MM.1S (cell line): ENCODE measurements at regions not wholly inside any gene's neighbourhood (a gene's known extent, or its start where the extent isn't known, plus 50 kb on each side); places are given as distances from the start of the nearest gene placed in this dataset.

Experiments
- DNase-seq: peaks from one replicate; pipeline ENCODE4 v3.0.0-alpha.2; 2015
- H2AFZ ChIP-seq: fragments of 300-600 bp; sonication (generic); 2 replicates; pipeline ENCODE4 v1.6.0; 2016; ENCODE audit warnings: antibody characterized with exemption, low read length
- H3F3A ChIP-seq: fragments of 300-600 bp; sonication (generic); 2 replicates; pipeline ENCODE4 v1.6.1; 2016; ENCODE audit warnings: mild to moderate bottlenecking, antibody characterized with exemption, low read length, moderate library complexity, mixed read lengths; ENCODE audit not compliant: insufficient read depth
- H3K27ac ChIP-seq: fragments of 300-600 bp; sonication (generic); 2 replicates; pipeline ENCODE4 v1.5.1; 2016; ENCODE audit warnings: mild to moderate bottlenecking, low read length
- H3K27me3 ChIP-seq: fragments of 300-600 bp; sonication (generic); replicated peaks from 2 replicates; pipeline ENCODE4 v1.6.0; 2016; ENCODE audit warnings: low read length; ENCODE audit not compliant: insufficient read depth
- H3K36me3 ChIP-seq: fragments of 300-600 bp; sonication (generic); replicated peaks from 2 replicates; pipeline ENCODE4 v1.6.1; 2016; ENCODE audit warnings: mild to moderate bottlenecking, low read length, mixed read lengths; ENCODE audit not compliant: insufficient read depth
- H3K4me1 ChIP-seq: fragments of 300-600 bp; sonication (generic); 2 replicates; pipeline ENCODE4 v1.6.1; 2016; ENCODE audit warnings: low read length, mixed read lengths
- H3K4me2 ChIP-seq: fragments of 300-600 bp; sonication (generic); 2 replicates; pipeline ENCODE4 v1.6.0; 2016; ENCODE audit warnings: low read depth, low read length
- H3K4me3 ChIP-seq: fragments of 300-600 bp; sonication (generic); 2 replicates; pipeline ENCODE4 v1.5.1; 2016; ENCODE audit warnings: low read length, mixed read lengths
- H3K79me2 ChIP-seq: fragments of 300-600 bp; sonication (generic); 2 replicates; pipeline ENCODE4 v1.6.1; 2016; ENCODE audit warnings: mixed run types, low read length, mixed read lengths
- H3K9ac ChIP-seq: fragments of 300-600 bp; sonication (generic); 2 replicates; pipeline ENCODE4 v1.6.1; 2016; ENCODE audit warnings: low read length, mixed read lengths
- H3K9me2 ChIP-seq: fragments of 300-600 bp; sonication (generic); replicated peaks from 2 replicates; pipeline ENCODE4 v1.6.1; 2016; ENCODE audit warnings: mild to moderate bottlenecking, low read length, mixed read lengths; ENCODE audit not compliant: insufficient read depth
- H3K9me3 ChIP-seq: fragments of 300-600 bp; sonication (generic); replicated peaks from 2 replicates; pipeline ENCODE4 v1.6.1; 2016; ENCODE audit warnings: mild to moderate bottlenecking, low read length, mixed read lengths; ENCODE audit not compliant: insufficient read depth
- H4K20me1 ChIP-seq: fragments of 300-600 bp; sonication (generic); 2 replicates; pipeline ENCODE4 v1.6.1; 2016; ENCODE audit warnings: mild to moderate bottlenecking, low read length, moderate library complexity, mixed read lengths; ENCODE audit not compliant: insufficient read depth
- EZH2 ChIP-seq: fragments of 300-600 bp; sonication (generic); optimal IDR thresholded peaks from 2 replicates; pipeline ENCODE3; 2017; ENCODE audit warnings: low read depth, mild to moderate bottlenecking, antibody characterized with exemption, low read length, mixed read lengths
- EZH2phosphoT487 ChIP-seq: fragments of 300-600 bp; sonication (generic); IDR thresholded peaks from 2 replicates; pipeline ENCODE4 v1.6.1; 2018; ENCODE audit warnings: antibody characterized with exemption, low read length
- TF ChIP-seq, protein P1 (sequence below): fragments of 300-600 bp; sonication (generic); IDR thresholded peaks from 2 replicates; pipeline ENCODE4 v1.5.1; 2016; ENCODE audit warnings: antibody characterized with exemption, low read length, mixed read lengths

DNA sequence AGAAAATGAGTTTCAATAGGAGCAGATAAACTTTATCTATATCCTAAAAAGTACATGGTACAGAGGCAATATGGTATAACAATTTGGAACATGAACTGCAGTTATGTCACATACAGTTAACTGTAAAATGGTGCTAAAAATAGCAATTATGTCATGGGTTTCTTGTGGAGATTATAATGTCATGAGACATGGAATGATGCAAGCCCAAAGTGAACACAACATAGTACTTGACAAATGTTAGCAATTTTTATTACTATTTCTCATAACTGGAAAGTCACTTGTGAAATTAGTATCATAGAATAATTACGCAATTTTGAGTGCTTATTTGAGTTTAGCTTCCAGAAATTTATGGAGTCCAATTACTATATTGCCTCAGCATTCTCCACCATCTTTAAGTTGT, 1263.4 kb downstream of the DSC3 start:
- no peak for DNase-seq
- H3K27me3 ChIP-seq, result no peaks in the 10 kb centered on the region
- no peak overlapping the region for H3K27ac ChIP-seq
- no peak overlapping the region for H3K9ac ChIP-seq
- H3K4me2 ChIP-seq, result no peak overlapping the region
- TF ChIP-seq, protein P1, sequence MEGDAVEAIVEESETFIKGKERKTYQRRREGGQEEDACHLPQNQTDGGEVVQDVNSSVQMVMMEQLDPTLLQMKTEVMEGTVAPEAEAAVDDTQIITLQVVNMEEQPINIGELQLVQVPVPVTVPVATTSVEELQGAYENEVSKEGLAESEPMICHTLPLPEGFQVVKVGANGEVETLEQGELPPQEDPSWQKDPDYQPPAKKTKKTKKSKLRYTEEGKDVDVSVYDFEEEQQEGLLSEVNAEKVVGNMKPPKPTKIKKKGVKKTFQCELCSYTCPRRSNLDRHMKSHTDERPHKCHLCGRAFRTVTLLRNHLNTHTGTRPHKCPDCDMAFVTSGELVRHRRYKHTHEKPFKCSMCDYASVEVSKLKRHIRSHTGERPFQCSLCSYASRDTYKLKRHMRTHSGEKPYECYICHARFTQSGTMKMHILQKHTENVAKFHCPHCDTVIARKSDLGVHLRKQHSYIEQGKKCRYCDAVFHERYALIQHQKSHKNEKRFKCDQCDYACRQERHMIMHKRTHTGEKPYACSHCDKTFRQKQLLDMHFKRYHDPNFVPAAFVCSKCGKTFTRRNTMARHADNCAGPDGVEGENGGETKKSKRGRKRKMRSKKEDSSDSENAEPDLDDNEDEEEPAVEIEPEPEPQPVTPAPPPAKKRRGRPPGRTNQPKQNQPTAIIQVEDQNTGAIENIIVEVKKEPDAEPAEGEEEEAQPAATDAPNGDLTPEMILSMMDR, result no peak
- TF ChIP-seq EZH2phosphoT487 (no peak), EZH2 (no peak)
- H3K9me3 ChIP-seq, result no peaks in the 10 kb centered on the region; the same call in 1 of the 2 replicates
- no peaks in the 10 kb centered on the region for H3K79me2 ChIP-seq
- H3K36me3 ChIP-seq, result no peaks in the 10 kb centered on the region
- H3F3A ChIP-seq, result no peaks in the 10 kb centered on the region
- no peaks in the 10 kb centered on the region for H3K4me1 ChIP-seq
- H2AFZ ChIP-seq, result no peak overlapping the region
- no peaks in the 10 kb centered on the region for H3K9me2 ChIP-seq
- H3K4me3 ChIP-seq, result no peak overlapping the region
- H4K20me1 ChIP-seq, result no peaks in the 10 kb centered on the region

GRCh38 chr18:29753379-29753778, 1289.2 kb downstream of the DSC3 start:
- Histone ChIP-seq H3K36me3 (no peaks in the 10 kb centered on the region), H3F3A (no peaks in the 10 kb centered on the region), H3K79me2 (no peaks in the 10 kb centered on the region), H4K20me1 (no peaks in the 10 kb centered on the region), H3K9me3 (no peaks in the 10 kb centered on the region), H2AFZ (no peak overlapping the region), H3K4me1 (no peaks in the 10 kb centered on the region), H3K4me2 (no peak overlapping the region), H3K4me3 (no peak overlapping the region), H3K27ac (no peak overlapping the region), H3K27me3 (no peaks in the 10 kb centered on the region), H3K9ac (no peak overlapping the region), H3K9me2 (no peaks in the 10 kb centered on the region)
- TF ChIP-seq, protein P1, result no peak
- no peak for TF ChIP-seq EZH2phosphoT487
- TF ChIP-seq EZH2, result no peak
- DNase-seq, result no peak

- Histone ChIP-seq H3K27ac (no peak overlapping the region), H3K9me3 (no peaks in the 10 kb centered on the region), H3K9ac (no peak overlapping the region), H3K4me2 (no peak overlapping the region), H4K20me1 (no peaks in the 10 kb centered on the region), H3K79me2 (no peaks in the 10 kb centered on the region), H3F3A (no peaks in the 10 kb centered on the region), H3K4me3 (no peak overlapping the region), H2AFZ (no peak overlapping the region), H3K4me1 (no peaks in the 10 kb centered on the region), H3K9me2 (no peaks in the 10 kb centered on the region), H3K27me3 (no peaks in the 10 kb centered on the region), H3K36me3 (no peaks in the 10 kb centered on the region)
- no peak for DNase-seq
- TF ChIP-seq EZH2, result no peak
- TF ChIP-seq, protein P1, result no peak
Observed at GRCh38 chr18:29749704-29750103, 1292.8 kb downstream of the DSC3 start.
